BJ (cell line): ENCODE measurements at regions not wholly inside any gene's neighbourhood (a gene's known extent, or its start where the extent isn't known, plus 50 kb on each side); places are given as distances from the start of the nearest gene placed in this dataset.

Experiments
- CTCF ChIA-PET: fragments of 350-600 bp; formaldehyde crosslinking; extraction: SDS; loops from one replicate; lab custom pipeline; 2021; ENCODE audit warnings: antibody characterized with exemption, inconsistent platforms; lab: Yijun Ruan, JAX
- POLR2A ChIA-PET: fragments of 300-600 bp; sonication (Branson Sonifier 250); formaldehyde crosslinking; extraction: SDS; loops from one replicate; lab custom pipeline; 2021; ENCODE audit warnings: antibody characterized with exemption; lab: Charles Lee
- DNase-seq: peaks from one replicate; pipeline ENCODE4 v3.0.0-alpha.2; 2011; ENCODE audit warnings: low read depth
- H3K27me3 ChIP-seq: 2 replicates; pipeline ENCODE4 v1.6.0; 2011; ENCODE audit warnings: low read length; ENCODE audit not compliant: control insufficient read depth, insufficient read depth
- H3K36me3 ChIP-seq: 2 replicates; pipeline ENCODE4 v1.5.1; 2011; ENCODE audit warnings: low read length; ENCODE audit not compliant: control insufficient read depth, insufficient read depth
- H3K4me3 ChIP-seq: 2 replicates; pipeline ENCODE4 v1.5.1; 2011; ENCODE audit warnings: low read depth, mild to moderate bottlenecking, control low read depth, low read length
- CTCF ChIP-seq: IDR thresholded peaks from 2 replicates; pipeline ENCODE4 v1.5.1; 2011; ENCODE audit warnings: low read depth, mild to moderate bottlenecking, control low read depth, inconsistent platforms, low read length, moderate library complexity; ENCODE audit not compliant: insufficient read depth

- Histone ChIP-seq H3K36me3 (no peaks in the 10 kb centered on the region), H3K27me3 (no peaks in the 10 kb centered on the region), H3K4me3 (no peak overlapping the region)
- TF ChIP-seq CTCF: no peak
- DNase-seq: no peak
- CTCF ChIA-PET: no interaction called here
- POLR2A ChIA-PET: no interaction called here
Measured at GRCh38 chr9:21679432-21679831, 123.0 kb upstream of the MTAP start.

GRCh38 chr9:21680590-21680989, 121.8 kb upstream of the MTAP start:
- DNase-seq: no peak
- CTCF ChIA-PET: no interaction called here
- no peaks in the 10 kb centered on the region for H3K27me3 ChIP-seq
- no peaks in the 10 kb centered on the region for H3K36me3 ChIP-seq
- POLR2A ChIA-PET: no interaction called here
- TF ChIP-seq CTCF: no peak
- no peak overlapping the region for H3K4me3 ChIP-seq

- TF ChIP-seq CTCF: no peak
- ChIA-PET CTCF (interaction anchor here (1.1 to 1.2 kb wide), 2 partner anchors 27 to 107 kb away, joined by 3 to 4 read pairs; no protein-coding TSS in a partner anchor), POLR2A (interaction anchor here (0.5 kb wide), 1 partner anchor 1311 kb away, joined by 4 read pairs; no protein-coding TSS in a partner anchor)
- DNase-seq: peak; percentile 70
- Histone ChIP-seq H3K27me3 (no peaks in the 10 kb centered on the region), H3K4me3 (no peak overlapping the region), H3K36me3 (no peaks in the 10 kb centered on the region)
Measured at GRCh38 chr9:21681641-21682040, 120.8 kb upstream of the MTAP start.

- TF ChIP-seq CTCF: no peak
Measured at GRCh38 chr9:21682381-21682780, 120.1 kb upstream of the MTAP start.

GRCh38 chr9:21682981-21683380, 119.5 kb upstream of the MTAP start:
- CTCF ChIA-PET: interaction anchor here (1.0 to 1.4 kb wide), 3 partner anchors 23 to 26 kb away, joined by 3 to 5 read pairs (median 4); no protein-coding TSS in a partner anchor
- DNase-seq: no peak
- POLR2A ChIA-PET: interaction anchor here (0.6 kb wide), 1 partner anchor 28 kb away, joined by 3 read pairs; no protein-coding TSS in a partner anchor
- Histone ChIP-seq H3K4me3 (no peak overlapping the region), H3K36me3 (no peaks in the 10 kb centered on the region), H3K27me3 (no peaks in the 10 kb centered on the region)
- no peak for TF ChIP-seq CTCF

More at GRCh38 chr9:21682381-21682780, 120.1 kb upstream of the MTAP start:
- Histone ChIP-seq H3K36me3 (no peaks in the 10 kb centered on the region), H3K27me3 (no peaks in the 10 kb centered on the region), H3K4me3 (no peak overlapping the region)
- CTCF ChIA-PET: interaction anchor here (1.2 kb wide), 1 partner anchor 26 kb away, joined by 4 read pairs; no protein-coding TSS in a partner anchor
- POLR2A ChIA-PET: interaction anchor here (0.6 kb wide), 1 partner anchor 27 kb away, joined by 3 read pairs; no protein-coding TSS in a partner anchor
- no peak for DNase-seq
